A673 (cell line): ENCODE measurements at regions not wholly inside any gene's neighbourhood (a gene's known extent, or its start where the extent isn't known, plus 50 kb on each side); places are given as distances from the start of the nearest gene placed in this dataset.

Experiments used
- EZH2 ChIP-seq: fragments of 200-600 bp; sonication (generic); IDR thresholded peaks from 2 replicates; pipeline ENCODE4 v1.6.1; 2017; ENCODE audit warnings: borderline replicate concordance, low read depth, mild to moderate bottlenecking, mixed read lengths, antibody characterized with exemption, low read length; ENCODE audit not compliant: poor library complexity, severe bottlenecking
- TF ChIP-seq, protein P1 (sequence below): fragments of 300-800, 200-600 bp; sonication (generic); conservative IDR thresholded peaks from 2 replicates; pipeline ENCODE4 v1.5.1; 2017; ENCODE audit warnings: low read depth, mild to moderate bottlenecking, antibody characterized with exemption, low read length, moderate library complexity, mixed read lengths

DNA sequence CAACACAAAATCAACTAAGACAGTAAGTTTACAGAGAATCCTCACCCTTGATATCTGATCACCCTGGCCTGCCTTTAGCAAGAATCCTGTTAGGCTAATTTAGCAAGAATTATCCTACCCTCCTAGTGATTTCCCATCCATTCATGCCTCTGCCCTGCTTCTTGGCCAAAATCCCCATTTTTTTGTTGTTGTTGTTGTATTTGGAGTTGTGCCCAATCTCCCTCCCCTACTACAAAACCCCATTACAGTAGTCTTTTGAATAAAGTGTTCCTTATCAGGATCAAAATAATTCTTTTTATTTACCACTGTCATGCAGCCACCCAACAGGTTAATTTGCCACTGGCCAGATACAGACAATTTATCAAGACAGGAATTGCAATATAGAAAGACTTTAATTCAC, 58.5 kb upstream of the CLINT1 start:
- TF ChIP-seq, protein P1, sequence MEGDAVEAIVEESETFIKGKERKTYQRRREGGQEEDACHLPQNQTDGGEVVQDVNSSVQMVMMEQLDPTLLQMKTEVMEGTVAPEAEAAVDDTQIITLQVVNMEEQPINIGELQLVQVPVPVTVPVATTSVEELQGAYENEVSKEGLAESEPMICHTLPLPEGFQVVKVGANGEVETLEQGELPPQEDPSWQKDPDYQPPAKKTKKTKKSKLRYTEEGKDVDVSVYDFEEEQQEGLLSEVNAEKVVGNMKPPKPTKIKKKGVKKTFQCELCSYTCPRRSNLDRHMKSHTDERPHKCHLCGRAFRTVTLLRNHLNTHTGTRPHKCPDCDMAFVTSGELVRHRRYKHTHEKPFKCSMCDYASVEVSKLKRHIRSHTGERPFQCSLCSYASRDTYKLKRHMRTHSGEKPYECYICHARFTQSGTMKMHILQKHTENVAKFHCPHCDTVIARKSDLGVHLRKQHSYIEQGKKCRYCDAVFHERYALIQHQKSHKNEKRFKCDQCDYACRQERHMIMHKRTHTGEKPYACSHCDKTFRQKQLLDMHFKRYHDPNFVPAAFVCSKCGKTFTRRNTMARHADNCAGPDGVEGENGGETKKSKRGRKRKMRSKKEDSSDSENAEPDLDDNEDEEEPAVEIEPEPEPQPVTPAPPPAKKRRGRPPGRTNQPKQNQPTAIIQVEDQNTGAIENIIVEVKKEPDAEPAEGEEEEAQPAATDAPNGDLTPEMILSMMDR = no peak
- no peak for TF ChIP-seq EZH2
